Adrenal gland (tissue), 9 donors: ENCODE measurements at regions not wholly inside any gene's neighbourhood (a gene's known extent, or its start where the extent isn't known, plus 50 kb on each side); places are given as distances from the start of the nearest gene placed in this dataset.

ENCODE experiments used
- DNase-seq, 7 donors: peaks; one replicate each; pipeline ENCODE4 v3.0.0-alpha.2; 2019 to 2020
- H3K27ac ChIP-seq, 5 donors: fragments of 200-600 bp; sonication (generic) in 4 of 5; 1 replicate in 3 of 5; 2 replicates in 2 of 5; pipeline versions ENCODE4 v1.5.1 to v1.8.0; 2016 to 2020; ENCODE audit warnings: mild to moderate bottlenecking in 1 of 5
- H3K27me3 ChIP-seq: fragments of 200-600 bp; 2 replicates; pipeline ENCODE4 v1.8.0; 2021
- H3K36me3 ChIP-seq, 2 donors: fragments of 200-600 bp; replicated peaks in 1 of 2; 1 replicate in 1 of 2; 2 replicates in 1 of 2; pipeline versions ENCODE4 v1.5.1 to v1.8.0; 2018 to 2022
- H3K4me1 ChIP-seq, 2 donors: fragments of 200-600 bp; replicated peaks in 1 of 2; 1 replicate in 1 of 2; 2 replicates in 1 of 2; pipeline versions ENCODE4 v1.5.1 to v1.8.0; 2018 to 2021
- H3K4me3 ChIP-seq, 4 donors: fragments of 200-600 bp; sonication (generic) in 3 of 4; one replicate each; pipeline ENCODE4 v1.5.1; 2016 to 2018
- H3K9me3 ChIP-seq, 3 donors: fragments of 200-600 bp; sonication (generic) in 1 of 3; replicated peaks in 1 of 3; 1 replicate in 2 of 3; 2 replicates in 1 of 3; pipeline versions ENCODE4 v1.5.1 to v1.8.0; 2016 to 2021
- POLR2A ChIP-seq, 2 donors: fragments of 450-650 bp; IDR thresholded peaks; one replicate each; pipeline ENCODE4 v1.6.1; 2017; ENCODE audit warnings: antibody characterized with exemption in 2 of 2, mild to moderate bottlenecking in 2 of 2, moderate library complexity in 1 of 2
- WGBS, 4 donors: extraction: QIAGEN DNeasy Blood & Tissue Kit in 2 of 4; methylation state at CpG; one replicate each; pipeline versions ENCODE4 v1.1.5 to v1.1.7; 2013 to 2017; 5-methylcytosine and 5-hydroxymethylcytosine counted together
- intact Hi-C, 2 donors: fragments of 100-400 bp; cut with DNase I; formaldehyde crosslinking; loops; one replicate each; pipeline versions ENCODE4 v1.14.1 to v1.15.0; 2022 to 2023
- TF ChIP-seq, protein P1 (sequence below), 6 experiments: fragments of 450-650 bp in 4 of 6; fragments of 200-600 bp in 2 of 6; sonication (generic) in 1 of 6; IDR thresholded peaks; 1 replicate in 5 of 6; 2 replicates in 1 of 6; pipeline versions ENCODE4 v1.5.1 to v1.8.0; 2016 to 2021; ENCODE audit warnings: antibody characterized with exemption in 6 of 6, mild to moderate bottlenecking in 2 of 6, moderate library complexity in 1 of 6
- donor health status: healthy with polysubstance abuse.
- donor health status: Bipolar disorder and iron deficiency.
- donor health status: DM: yes; HTN: yes; CAD: no.
- donor health status: DM: no; HTN: no; CAD: no.
- donor health status: DM: no; HTN: no; CAD: no.

DNA sequence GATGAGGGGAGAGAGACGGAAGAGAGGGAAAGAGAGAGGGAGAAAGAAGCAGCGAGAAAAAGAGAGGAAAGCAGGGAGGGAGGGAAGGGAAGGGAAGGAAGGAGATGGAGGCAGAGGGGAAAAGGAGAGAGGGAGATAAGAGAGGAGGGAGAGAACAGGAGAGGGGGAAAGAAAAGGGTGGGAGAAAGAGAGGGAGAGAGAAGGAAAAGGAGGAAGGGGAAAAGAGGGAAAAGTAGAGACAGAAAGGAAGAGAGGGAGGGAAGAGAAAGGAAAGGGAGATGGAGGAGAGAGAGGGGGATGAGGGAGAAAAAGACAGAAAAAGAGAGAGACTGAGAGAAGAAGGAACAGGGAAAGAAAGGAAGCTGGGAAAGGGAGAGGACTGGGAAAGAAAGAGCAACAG lies 814.4 kb downstream of the CDH11 start:
- H3K4me1 ChIP-seq, result no peaks in the 10 kb centered on the region
- no peaks in the 10 kb centered on the region for H3K27me3 ChIP-seq
- TF ChIP-seq POLR2A (IDR thresholded peaks at IDR 0.05), result no peak
- TF ChIP-seq, protein P1, sequence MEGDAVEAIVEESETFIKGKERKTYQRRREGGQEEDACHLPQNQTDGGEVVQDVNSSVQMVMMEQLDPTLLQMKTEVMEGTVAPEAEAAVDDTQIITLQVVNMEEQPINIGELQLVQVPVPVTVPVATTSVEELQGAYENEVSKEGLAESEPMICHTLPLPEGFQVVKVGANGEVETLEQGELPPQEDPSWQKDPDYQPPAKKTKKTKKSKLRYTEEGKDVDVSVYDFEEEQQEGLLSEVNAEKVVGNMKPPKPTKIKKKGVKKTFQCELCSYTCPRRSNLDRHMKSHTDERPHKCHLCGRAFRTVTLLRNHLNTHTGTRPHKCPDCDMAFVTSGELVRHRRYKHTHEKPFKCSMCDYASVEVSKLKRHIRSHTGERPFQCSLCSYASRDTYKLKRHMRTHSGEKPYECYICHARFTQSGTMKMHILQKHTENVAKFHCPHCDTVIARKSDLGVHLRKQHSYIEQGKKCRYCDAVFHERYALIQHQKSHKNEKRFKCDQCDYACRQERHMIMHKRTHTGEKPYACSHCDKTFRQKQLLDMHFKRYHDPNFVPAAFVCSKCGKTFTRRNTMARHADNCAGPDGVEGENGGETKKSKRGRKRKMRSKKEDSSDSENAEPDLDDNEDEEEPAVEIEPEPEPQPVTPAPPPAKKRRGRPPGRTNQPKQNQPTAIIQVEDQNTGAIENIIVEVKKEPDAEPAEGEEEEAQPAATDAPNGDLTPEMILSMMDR (IDR thresholded peaks at IDR 0.05), result no peak
- no peak overlapping the region for H3K27ac ChIP-seq
- H3K9me3 ChIP-seq, result peaks cover 0 to 4% (median 0%) of the 10 kb centered on the region in 3 donors
- 83 to 90% (median 86%) methylated on average over 2 of the region's 2 CpGs for WGBS, 4 donors
- H3K4me3 ChIP-seq, result no peak overlapping the region
- DNase-seq, result no peak
- intact Hi-C loops, result no loop called here
- no peaks in the 10 kb centered on the region for H3K36me3 ChIP-seq

DNA sequence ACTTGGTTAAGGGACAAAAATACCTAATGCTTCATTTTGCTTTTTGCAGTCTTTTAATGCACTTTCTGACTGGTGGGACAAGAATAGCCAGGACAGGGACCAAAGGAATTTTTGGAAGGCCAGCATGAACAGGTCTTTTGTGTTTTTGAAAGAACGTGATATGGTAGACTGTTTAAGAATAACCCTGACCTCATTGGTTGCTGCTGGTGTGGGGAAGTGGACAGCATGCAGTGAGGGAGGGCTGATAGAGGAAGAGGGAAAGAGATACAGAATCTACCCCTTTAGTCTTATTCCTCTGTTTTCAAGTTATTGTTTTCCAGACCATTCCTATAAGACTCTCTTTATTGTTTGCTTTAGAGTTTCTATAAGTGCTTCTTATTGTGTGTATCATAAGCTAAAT lies 816.2 kb downstream of the CDH11 start:
- DNase-seq, result no peak
- no peaks in the 10 kb centered on the region for H3K27me3 ChIP-seq
- H3K9me3 ChIP-seq, result peaks cover 0 to 4% (median 0%) of the 10 kb centered on the region in 3 donors
- 35 to 58% (median 46%) methylated on average over 1 of the region's 1 CpG for WGBS, 4 donors
- intact Hi-C loops, result no loop called here
- H3K36me3 ChIP-seq, result no peaks in the 10 kb centered on the region
- TF ChIP-seq, protein P1 (IDR thresholded peaks at IDR 0.05), result no peak
- TF ChIP-seq POLR2A (IDR thresholded peaks at IDR 0.05), result no peak
- H3K4me1 ChIP-seq, result no peaks in the 10 kb centered on the region
- H3K27ac ChIP-seq, result no peak overlapping the region
- H3K4me3 ChIP-seq, result no peak overlapping the region

DNA sequence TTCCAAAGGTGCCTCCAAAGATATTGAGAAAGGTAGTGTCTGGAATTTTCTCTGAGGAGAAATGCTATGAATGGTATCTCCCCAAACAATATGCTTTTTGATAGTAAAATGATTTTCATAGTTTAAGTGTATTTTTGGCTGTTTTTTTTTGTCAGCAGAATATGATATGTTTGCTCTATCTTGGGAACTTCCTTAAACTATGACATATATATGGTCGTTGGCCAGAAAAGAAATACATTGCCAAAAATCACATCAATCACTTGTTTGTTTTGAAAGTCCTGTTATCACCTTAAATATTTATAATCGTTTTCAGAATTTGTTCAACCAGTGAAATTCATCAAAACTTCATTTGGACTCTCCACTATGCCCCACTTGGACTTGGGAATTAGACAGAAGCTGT lies 816.9 kb downstream of the CDH11 start:
- no peaks in the 10 kb centered on the region for H3K36me3 ChIP-seq
- H3K27me3 ChIP-seq, result no peaks in the 10 kb centered on the region
- H3K4me1 ChIP-seq, result no peaks in the 10 kb centered on the region
- no peak overlapping the region for H3K27ac ChIP-seq
- DNase-seq, result no peak
- H3K4me3 ChIP-seq, result no peak overlapping the region
- 39 to 47% (median 42%) methylated on average over 2 of the region's 2 CpGs for WGBS, 4 donors
- intact Hi-C loops, result no loop called here
- TF ChIP-seq, protein P1 (IDR thresholded peaks at IDR 0.05), result no peak
- no peak for TF ChIP-seq POLR2A (IDR thresholded peaks at IDR 0.05)
- peaks cover 0 to 4% (median 0%) of the 10 kb centered on the region in 3 donors for H3K9me3 ChIP-seq

DNA sequence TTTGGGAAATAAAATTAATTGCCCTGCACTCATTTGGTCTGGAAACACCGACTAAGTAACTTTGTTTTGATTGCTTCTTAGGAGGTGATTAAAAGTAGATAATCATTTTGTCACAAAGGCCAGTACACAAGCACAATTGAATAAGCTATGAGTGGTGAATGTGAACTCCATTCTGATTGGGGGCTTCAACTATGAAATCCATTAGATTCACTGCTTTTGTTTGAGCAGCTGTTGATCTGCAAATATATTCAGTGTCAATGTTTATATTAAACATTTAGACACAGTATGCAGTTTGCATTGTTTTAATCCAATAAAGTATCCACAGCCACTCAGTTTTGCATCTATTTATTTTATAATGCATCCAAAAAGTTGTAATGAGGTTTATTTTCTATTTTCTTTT lies 817.5 kb downstream of the CDH11 start:
- Histone ChIP-seq H3K27me3 (no peaks in the 10 kb centered on the region), H3K27ac (no peak overlapping the region), H3K9me3 (peaks cover 0 to 2% (median 0%) of the 10 kb centered on the region in 3 donors), H3K4me3 (no peak overlapping the region), H3K4me1 (no peaks in the 10 kb centered on the region), H3K36me3 (no peaks in the 10 kb centered on the region)
- no peak for DNase-seq
- intact Hi-C loops, result no loop called here
- 67 to 79% (median 72%) methylated on average over 1 of the region's 1 CpG for WGBS, 4 donors
- TF ChIP-seq POLR2A (IDR thresholded peaks at IDR 0.05), result no peak
- TF ChIP-seq, protein P1 (IDR thresholded peaks at IDR 0.05), result no peak
